GM23338 (cell line): ENCODE measurements at regions not wholly inside any gene's neighbourhood (a gene's known extent, or its start where the extent isn't known, plus 50 kb on each side); places are given as distances from the start of the nearest gene placed in this dataset.

Experiments
- ATAC-seq: fragments of 200-7000 bp; cut with Tn5 transposase; 3 replicates; pipeline ENCODE4 v1.9.1; 2020
- DNase-seq: peaks from one replicate; pipeline ENCODE4 v3.0.0-alpha.2; 2015; ENCODE audit warnings: low spot score
- H2AFZ ChIP-seq: fragments of 200-600 bp; sonication (generic); 2 replicates; pipeline ENCODE4 v1.8.0; 2016; ENCODE audit warnings: antibody characterized with exemption, mild to moderate bottlenecking, moderate library complexity
- H3F3A ChIP-seq: fragments of 200-600 bp; sonication (generic); replicated peaks from 2 replicates; pipeline ENCODE4 v1.8.0; 2017; ENCODE audit warnings: antibody characterized with exemption, mixed run types, low read depth
- H3K27ac ChIP-seq: fragments of 200-600 bp; sonication (generic); 2 replicates; pipeline ENCODE4 v1.6.1; 2016; ENCODE audit warnings: low read depth
- H3K27me3 ChIP-seq: fragments of 200-600 bp; sonication (generic); 2 replicates; pipeline ENCODE4 v1.8.0; 2016; ENCODE audit warnings: mild to moderate bottlenecking, mixed run types, moderate library complexity; ENCODE audit not compliant: insufficient read depth
- H3K36me3 ChIP-seq: fragments of 200-600 bp; sonication (generic); 2 replicates; pipeline ENCODE4 v1.8.0; 2016; ENCODE audit warnings: mild to moderate bottlenecking; ENCODE audit not compliant: insufficient read depth
- H3K4me1 ChIP-seq: fragments of 200-600 bp; sonication (generic); 2 replicates; pipeline ENCODE4 v1.8.0; 2016; ENCODE audit warnings: mild to moderate bottlenecking, moderate library complexity; ENCODE audit not compliant: insufficient read depth
- H3K4me2 ChIP-seq: fragments of 200-600 bp; sonication (generic); 2 replicates; pipeline ENCODE4 v1.7.1; 2017; ENCODE audit warnings: mixed run types
- H3K4me3 ChIP-seq: fragments of 200-600 bp; sonication (generic); 2 replicates; pipeline ENCODE4 v1.6.1; 2016; ENCODE audit warnings: mixed run types
- H3K79me2 ChIP-seq: fragments of 200-600 bp; sonication (generic); replicated peaks from 2 replicates; pipeline ENCODE4 v1.8.0; 2017; ENCODE audit warnings: mild to moderate bottlenecking; ENCODE audit not compliant: insufficient read depth
- H3K9me2 ChIP-seq: fragments of 200-600 bp; sonication (generic); 2 replicates; pipeline ENCODE4 v1.8.0; 2017; ENCODE audit not compliant: insufficient read depth
- H4K20me1 ChIP-seq: fragments of 200-600 bp; sonication (generic); replicated peaks from 2 replicates; pipeline ENCODE4 v1.8.0; 2017; ENCODE audit warnings: mild to moderate bottlenecking; ENCODE audit not compliant: insufficient read depth
- H3K27ac Mint-ChIP-seq: 2 replicates; pipeline ENCODE4 v1.8.0; 2020; ENCODE audit warnings: inconsistent platforms, mild to moderate bottlenecking, moderate library complexity, mixed read lengths
- H3K27me3 Mint-ChIP-seq: 3 replicates; pipeline ENCODE4 v1.8.0; 2022; ENCODE audit warnings: low read depth, mild to moderate bottlenecking, moderate library complexity, mixed read lengths, inconsistent platforms; ENCODE audit not compliant: insufficient read depth, poor library complexity
- H3K36me3 Mint-ChIP-seq: 3 replicates; pipeline ENCODE4 v1.8.0; 2021; ENCODE audit warnings: low read depth, mild to moderate bottlenecking, inconsistent platforms, moderate library complexity, mixed read lengths
- H3K4me1 Mint-ChIP-seq: 3 replicates; pipeline ENCODE4 v1.8.0; 2020; ENCODE audit warnings: mild to moderate bottlenecking, inconsistent platforms, mixed read lengths
- H3K4me3 Mint-ChIP-seq: 3 replicates; pipeline ENCODE4 v1.8.0; 2021; ENCODE audit warnings: moderate library complexity, mild to moderate bottlenecking, inconsistent platforms, mixed read lengths
- H3K9me3 Mint-ChIP-seq: 3 replicates; pipeline ENCODE4 v1.8.0; 2020; ENCODE audit warnings: moderate library complexity, mild to moderate bottlenecking, inconsistent platforms, mixed read lengths
- CREB1 ChIP-seq: fragments of 250-450 bp; sonication (Bioruptor Pico); IDR thresholded peaks from 2 replicates; pipeline ENCODE4 v1.5.0; 2020; ENCODE audit warnings: low read depth, mild to moderate bottlenecking, moderate library complexity
- CTCF ChIP-seq, 2 experiments: fragments of 200-600 bp in 1 of 2; sonication (generic) in 1 of 2; conservative IDR thresholded peaks; 2 replicates each; pipeline versions ENCODE4 v1.5.1 to v1.6.1; 2016 to 2017; ENCODE audit warnings: antibody characterized with exemption in 2 of 2, low read depth in 2 of 2, mild to moderate bottlenecking in 2 of 2, moderate library complexity in 1 of 2
- EZH2phosphoT487 ChIP-seq: fragments of 200-600 bp; sonication (generic); IDR thresholded peaks from one replicate; pipeline ENCODE4 v1.8.1; 2018; ENCODE audit warnings: antibody characterized with exemption; ENCODE audit not compliant: unreplicated experiment
- POLR2AphosphoS5 ChIP-seq: IDR thresholded peaks from 2 replicates; pipeline ENCODE4 v1.6.1; 2016; ENCODE audit warnings: antibody characterized with exemption, low read depth
- REST ChIP-seq: IDR thresholded peaks from one replicate; pipeline ENCODE4 v1.6.1; 2018; ENCODE audit warnings: antibody characterized with exemption; ENCODE audit not compliant: unreplicated experiment
- STAT1 ChIP-seq: IDR thresholded peaks from one replicate; pipeline ENCODE4 v1.6.1; 2016; ENCODE audit warnings: antibody characterized with exemption; ENCODE audit not compliant: unreplicated experiment
- ZNF114 ChIP-seq: fragments of 250-450 bp; sonication (Bioruptor Pico); IDR thresholded peaks from 2 replicates; pipeline ENCODE4 v1.5.0; 2020; ENCODE audit warnings: mild to moderate bottlenecking, moderate library complexity
- ZNF331 ChIP-seq: fragments of 250-450 bp; sonication (Bioruptor Pico); IDR thresholded peaks from 2 replicates; pipeline ENCODE4 v1.5.0; 2020; ENCODE audit warnings: low read depth, mild to moderate bottlenecking, moderate library complexity
- TF ChIP-seq, protein P1 (sequence below): fragments of 250-450 bp; sonication (Bioruptor Pico); IDR thresholded peaks from 2 replicates; pipeline ENCODE4 v1.5.0; 2020; ENCODE audit warnings: mild to moderate bottlenecking, moderate library complexity

GRCh38 chr11:95284057-95285052 lies 53.4 kb upstream of the SESN3 start:
- Histone ChIP-seq H3K4me2 (no peak overlapping the region), H3F3A (0 out of 2 replicates have a peak, but pooled peaks cover 4% of the 10 kb centered on the region), H4K20me1 (no peaks in the 10 kb centered on the region), H3K36me3 (no peaks in the 10 kb centered on the region), H2AFZ (no peak overlapping the region), H3K4me1 (peaks cover 34% of the 10 kb centered on the region), H3K4me3 (no peak overlapping the region), H3K79me2 (no peaks in the 10 kb centered on the region), H3K27ac (no peak overlapping the region), H3K9me2 (peaks cover 6% of the 10 kb centered on the region), H3K27me3 (no peaks in the 10 kb centered on the region)
- Mint-ChIP-seq H3K4me1 (peaks cover 27% of the 10 kb centered on the region), H3K27me3 (peaks cover 2% of the 10 kb centered on the region), H3K4me3 (no peak overlapping the region), H3K36me3 (no peaks in the 10 kb centered on the region), H3K9me3 (no peaks in the 10 kb centered on the region), H3K27ac (no peak overlapping the region)
- no peak for ATAC-seq
- DNase-seq, result no peak
- no peak for TF ChIP-seq STAT1

- no peak overlapping the region for H3K27ac ChIP-seq
- DNase-seq (no peak), ATAC-seq (no peak)
- H2AFZ ChIP-seq, result no peak overlapping the region
- 0 out of 2 replicates have a peak, but pooled peaks cover 4% of the 10 kb centered on the region for H3F3A ChIP-seq
- H3K4me3 Mint-ChIP-seq, result no peak overlapping the region
- peaks cover 2% of the 10 kb centered on the region for H3K27me3 Mint-ChIP-seq
- no peaks in the 10 kb centered on the region for H3K27me3 ChIP-seq
- H3K36me3 Mint-ChIP-seq, result no peaks in the 10 kb centered on the region
- peaks cover 31% of the 10 kb centered on the region for H3K4me1 Mint-ChIP-seq
- H3K79me2 ChIP-seq, result no peaks in the 10 kb centered on the region
- H3K36me3 ChIP-seq, result no peaks in the 10 kb centered on the region
- H4K20me1 ChIP-seq, result no peaks in the 10 kb centered on the region
- H3K4me3 ChIP-seq, result no peak overlapping the region
- H3K9me3 Mint-ChIP-seq, result no peaks in the 10 kb centered on the region
- peaks cover 38% of the 10 kb centered on the region for H3K4me1 ChIP-seq
- H3K27ac Mint-ChIP-seq, result no peak overlapping the region
- no peak overlapping the region for H3K4me2 ChIP-seq
- peaks cover 6% of the 10 kb centered on the region for H3K9me2 ChIP-seq
- TF ChIP-seq STAT1 (no peak), ZNF114 (CRISPR knock-in tag) (no peak), CREB1 (CRISPR knock-in tag) (no peak), POLR2AphosphoS5 (no peak), EZH2phosphoT487 (no peak), REST (no peak), CTCF (conservative IDR thresholded peaks at IDR 0.05; ENCODE audit: low read depth in 2 of 2) (no peak), ZNF331 (no peak)
- TF ChIP-seq, protein P1, sequence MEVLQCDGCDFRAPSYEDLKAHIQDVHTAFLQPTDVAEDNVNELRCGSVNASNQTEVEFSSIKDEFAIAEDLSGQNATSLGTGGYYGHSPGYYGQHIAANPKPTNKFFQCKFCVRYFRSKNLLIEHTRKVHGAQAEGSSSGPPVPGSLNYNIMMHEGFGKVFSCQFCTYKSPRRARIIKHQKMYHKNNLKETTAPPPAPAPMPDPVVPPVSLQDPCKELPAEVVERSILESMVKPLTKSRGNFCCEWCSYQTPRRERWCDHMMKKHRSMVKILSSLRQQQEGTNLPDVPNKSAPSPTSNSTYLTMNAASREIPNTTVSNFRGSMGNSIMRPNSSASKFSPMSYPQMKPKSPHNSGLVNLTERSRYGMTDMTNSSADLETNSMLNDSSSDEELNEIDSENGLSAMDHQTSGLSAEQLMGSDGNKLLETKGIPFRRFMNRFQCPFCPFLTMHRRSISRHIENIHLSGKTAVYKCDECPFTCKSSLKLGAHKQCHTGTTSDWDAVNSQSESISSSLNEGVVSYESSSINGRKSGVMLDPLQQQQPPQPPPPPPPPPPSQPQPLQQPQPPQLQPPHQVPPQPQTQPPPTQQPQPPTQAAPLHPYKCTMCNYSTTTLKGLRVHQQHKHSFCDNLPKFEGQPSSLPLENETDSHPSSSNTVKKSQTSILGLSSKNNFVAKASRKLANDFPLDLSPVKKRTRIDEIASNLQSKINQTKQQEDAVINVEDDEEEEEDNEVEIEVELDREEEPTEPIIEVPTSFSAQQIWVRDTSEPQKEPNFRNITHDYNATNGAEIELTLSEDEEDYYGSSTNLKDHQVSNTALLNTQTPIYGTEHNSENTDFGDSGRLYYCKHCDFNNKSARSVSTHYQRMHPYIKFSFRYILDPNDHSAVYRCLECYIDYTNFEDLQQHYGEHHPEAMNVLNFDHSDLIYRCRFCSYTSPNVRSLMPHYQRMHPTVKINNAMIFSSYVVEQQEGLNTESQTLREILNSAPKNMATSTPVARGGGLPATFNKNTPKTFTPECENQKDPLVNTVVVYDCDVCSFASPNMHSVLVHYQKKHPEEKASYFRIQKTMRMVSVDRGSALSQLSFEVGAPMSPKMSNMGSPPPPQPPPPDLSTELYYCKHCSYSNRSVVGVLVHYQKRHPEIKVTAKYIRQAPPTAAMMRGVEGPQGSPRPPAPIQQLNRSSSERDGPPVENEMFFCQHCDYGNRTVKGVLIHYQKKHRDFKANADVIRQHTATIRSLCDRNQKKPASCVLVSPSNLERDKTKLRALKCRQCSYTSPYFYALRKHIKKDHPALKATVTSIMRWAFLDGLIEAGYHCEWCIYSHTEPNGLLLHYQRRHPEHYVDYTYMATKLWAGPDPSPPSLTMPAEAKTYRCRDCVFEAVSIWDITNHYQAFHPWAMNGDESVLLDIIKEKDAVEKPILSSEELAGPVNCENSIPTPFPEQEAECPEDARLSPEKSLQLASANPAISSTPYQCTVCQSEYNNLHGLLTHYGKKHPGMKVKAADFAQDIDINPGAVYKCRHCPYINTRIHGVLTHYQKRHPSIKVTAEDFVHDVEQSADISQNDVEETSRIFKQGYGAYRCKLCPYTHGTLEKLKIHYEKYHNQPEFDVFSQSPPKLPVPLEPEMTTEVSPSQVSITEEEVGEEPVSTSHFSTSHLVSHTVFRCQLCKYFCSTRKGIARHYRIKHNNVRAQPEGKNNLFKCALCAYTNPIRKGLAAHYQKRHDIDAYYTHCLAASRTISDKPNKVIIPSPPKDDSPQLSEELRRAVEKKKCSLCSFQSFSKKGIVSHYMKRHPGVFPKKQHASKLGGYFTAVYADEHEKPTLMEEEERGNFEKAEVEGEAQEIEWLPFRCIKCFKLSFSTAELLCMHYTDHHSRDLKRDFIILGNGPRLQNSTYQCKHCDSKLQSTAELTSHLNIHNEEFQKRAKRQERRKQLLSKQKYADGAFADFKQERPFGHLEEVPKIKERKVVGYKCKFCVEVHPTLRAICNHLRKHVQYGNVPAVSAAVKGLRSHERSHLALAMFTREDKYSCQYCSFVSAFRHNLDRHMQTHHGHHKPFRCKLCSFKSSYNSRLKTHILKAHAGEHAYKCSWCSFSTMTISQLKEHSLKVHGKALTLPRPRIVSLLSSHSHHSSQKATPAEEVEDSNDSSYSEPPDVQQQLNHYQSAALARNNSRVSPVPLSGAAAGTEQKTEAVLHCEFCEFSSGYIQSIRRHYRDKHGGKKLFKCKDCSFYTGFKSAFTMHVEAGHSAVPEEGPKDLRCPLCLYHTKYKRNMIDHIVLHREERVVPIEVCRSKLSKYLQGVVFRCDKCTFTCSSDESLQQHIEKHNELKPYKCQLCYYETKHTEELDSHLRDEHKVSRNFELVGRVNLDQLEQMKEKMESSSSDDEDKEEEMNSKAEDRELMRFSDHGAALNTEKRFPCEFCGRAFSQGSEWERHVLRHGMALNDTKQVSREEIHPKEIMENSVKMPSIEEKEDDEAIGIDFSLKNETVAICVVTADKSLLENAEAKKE (CRISPR knock-in tag), result no peak
Observed at GRCh38 chr11:95283650-95284049, 52.6 kb upstream of the SESN3 start.
